Right ventricle myocardium superior (tissue), 1 donor: ENCODE measurements at regions not wholly inside any gene's neighbourhood (a gene's known extent, or its start where the extent isn't known, plus 50 kb on each side); places are given as distances from the start of the nearest gene placed in this dataset.
A peak's percentile ranks its signal among the peaks of the same experiment; 100 is the strongest.
"Not testable (repeated sequence)": the region's sequence is repeated elsewhere in the genome, so short reads cannot be mapped to it uniquely, and the experiment has no call there.

Experiments
- ATAC-seq: fragments of 200-7000 bp; cut with Tn5 transposase; one replicate; pipeline ENCODE4 v1.9.1; 2020; ENCODE audit warnings: mild to moderate bottlenecking; ENCODE audit not compliant: poor library complexity
- DNase-seq: peaks from one replicate; pipeline ENCODE4 v3.0.0-alpha.2; 2020
- intact Hi-C: fragments of 100-400 bp; cut with DNase I; formaldehyde crosslinking; loops from one replicate; pipeline ENCODE4 v1.11.2; 2022
- donor health status: DM: no; HTN: yes; CAD: no; lungs with severe emphysema.

- intact Hi-C loops, result no loop called here
- DNase-seq (no peak), ATAC-seq (no peak)
Observed at GRCh38 chr12:67881565-67881964, 107.7 kb upstream of the IFNG-AS1 start.

- DNase-seq (no peak), ATAC-seq (no peak)
- intact Hi-C loops, result no loop called here
Observed at GRCh38 chr12:67884596-67884995, 104.7 kb upstream of the IFNG-AS1 start.

DNA sequence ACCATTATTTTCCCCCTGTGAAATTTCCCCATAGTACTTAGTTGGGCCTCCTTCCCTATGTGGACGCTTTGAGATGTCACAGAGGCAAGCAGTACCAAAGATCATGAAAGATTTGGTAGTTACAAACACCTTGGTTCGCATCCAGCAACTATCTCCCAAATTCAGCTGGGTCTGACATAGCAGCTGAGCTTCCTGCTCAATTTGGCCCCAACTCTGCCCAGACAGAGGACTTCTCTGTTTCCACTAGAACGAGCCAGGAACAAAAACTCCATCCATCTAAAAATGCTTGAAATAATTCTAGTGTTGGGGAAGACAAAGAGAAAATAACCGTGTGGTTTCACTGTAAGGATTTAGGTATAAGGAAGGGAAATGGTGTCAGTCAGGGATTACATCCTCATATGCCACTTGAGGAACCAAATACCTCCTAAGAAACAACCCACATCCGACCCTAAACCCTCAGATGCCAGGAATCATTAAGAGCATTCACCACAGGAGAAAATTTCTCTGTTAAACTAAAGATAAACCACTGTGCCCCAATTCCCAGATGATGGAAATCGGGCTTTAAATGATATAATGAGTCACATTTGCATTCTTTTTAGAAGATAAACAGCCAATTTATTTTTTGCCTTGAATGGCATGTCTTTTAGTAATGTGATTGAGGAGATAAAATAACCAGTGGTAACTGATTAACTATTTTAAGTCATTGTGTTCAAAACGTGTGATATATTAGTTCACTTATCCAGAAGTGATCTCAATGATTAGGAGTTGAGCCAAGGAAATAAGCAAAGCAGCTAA lies 103.7 kb upstream of the IFNG-AS1 start:
- ATAC-seq, result peak; percentile 55
- intact Hi-C loops, result no loop called here
- DNase-seq, result no peak

- ATAC-seq, result peak; percentile 60
- intact Hi-C loops, result no loop called here
- DNase-seq, result no peak
Observed at GRCh38 chr12:67887065-67887464, 102.2 kb upstream of the IFNG-AS1 start.

DNA sequence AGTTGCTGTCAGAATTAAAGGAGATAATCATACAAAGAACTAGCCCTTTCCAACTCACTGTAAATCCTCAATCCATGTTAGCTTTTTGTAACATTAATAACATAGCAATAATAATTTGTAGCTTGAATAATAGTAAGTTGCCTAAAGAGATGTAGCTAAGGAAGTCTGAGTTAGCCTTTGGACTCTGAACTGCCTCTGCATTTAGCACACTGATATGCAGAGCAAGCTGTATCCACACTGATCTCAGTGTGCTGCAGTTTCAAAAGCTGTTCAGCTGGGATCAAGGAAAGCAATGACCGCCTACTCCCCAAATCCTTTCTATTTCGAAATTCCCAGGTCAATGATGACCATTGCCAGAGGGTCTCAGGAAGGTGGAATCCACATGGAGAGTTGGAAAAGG lies 99.3 kb upstream of the IFNG-AS1 start:
- intact Hi-C loops, result no loop called here
- DNase-seq (no peak), ATAC-seq (no peak)

GRCh38 chr12:67890726-67891258 lies 98.5 kb upstream of the IFNG-AS1 start:
- ATAC-seq, result no peak
- no peak for DNase-seq
- intact Hi-C loops, result no loop called here

DNA sequence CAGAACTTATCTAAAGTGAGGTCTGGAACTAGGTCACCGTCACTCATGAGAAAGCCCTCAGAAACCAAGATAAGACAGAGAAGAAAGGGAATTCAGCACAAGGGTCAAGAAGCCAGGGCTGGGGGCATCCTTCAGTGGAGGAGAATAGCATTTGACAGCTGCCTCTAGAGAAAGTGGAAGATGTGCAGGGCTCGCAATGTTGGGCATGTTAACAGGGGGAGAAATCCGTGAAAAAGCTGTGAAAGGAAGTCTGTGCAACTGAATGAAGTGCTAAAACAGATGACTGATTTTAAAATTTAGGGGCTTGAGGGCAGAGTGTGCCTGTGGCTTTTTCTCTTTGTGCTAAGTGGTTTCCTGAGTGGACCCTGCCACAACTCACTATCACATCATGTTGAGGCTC lies 97.7 kb upstream of the IFNG-AS1 start:
- DNase-seq (no peak), ATAC-seq (no peak)
- intact Hi-C loops, result no loop called here

- intact Hi-C loops, result no loop called here
- ATAC-seq, result no peak
- no peak for DNase-seq
Observed at GRCh38 chr12:67892259-67893021, 96.8 kb upstream of the IFNG-AS1 start.

DNA sequence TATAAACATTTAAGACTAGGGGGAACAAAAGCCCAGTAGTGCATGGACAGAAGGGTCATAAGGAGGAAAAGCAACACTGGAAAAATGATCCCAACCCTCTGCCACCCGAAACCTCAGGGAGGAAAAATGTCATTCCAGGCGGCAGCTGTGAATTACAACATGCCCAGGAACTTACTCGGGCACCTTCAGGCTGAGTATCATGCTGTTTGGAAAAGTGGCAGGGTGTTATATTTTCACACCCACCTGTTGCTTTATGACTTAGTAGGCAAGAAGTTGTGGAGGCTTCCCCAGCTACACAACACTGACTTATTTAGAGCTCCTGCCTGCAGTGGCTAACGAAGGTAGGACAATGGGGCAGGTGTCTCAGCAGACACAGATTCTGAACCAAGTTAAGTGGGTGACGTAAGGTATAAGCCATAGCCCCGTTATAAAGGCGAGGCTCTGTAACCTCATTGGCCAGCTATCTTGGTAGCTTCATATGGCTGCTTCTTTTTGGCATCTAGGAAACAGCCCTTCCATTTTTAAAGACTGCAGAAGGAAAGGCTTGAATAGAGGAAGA lies 96.1 kb upstream of the IFNG-AS1 start:
- intact Hi-C loops, result no loop called here
- DNase-seq (no peak), ATAC-seq (no peak)

DNA sequence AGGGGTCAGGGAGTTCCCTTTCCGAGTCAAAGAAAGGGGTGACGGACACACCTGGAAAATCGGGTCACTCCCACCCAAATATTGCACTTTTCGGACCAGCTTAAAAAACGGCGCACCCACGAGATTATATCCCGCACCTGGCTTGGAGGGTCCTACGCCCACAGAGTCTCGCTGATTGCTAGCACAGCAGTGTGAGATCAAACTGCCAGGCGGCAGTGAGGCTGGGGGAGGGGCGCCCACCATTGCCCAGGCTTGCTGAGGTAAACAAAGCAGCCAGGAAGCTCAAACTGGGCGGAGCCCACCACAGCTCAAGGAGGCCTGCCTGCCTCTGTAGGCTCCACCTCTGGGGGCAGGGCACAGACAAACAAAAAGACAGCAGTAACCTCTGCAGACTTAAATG lies 88.8 kb upstream of the IFNG-AS1 start:
- DNase-seq, ATAC-seq, intact Hi-C loops: not testable (repeated sequence)

DNA sequence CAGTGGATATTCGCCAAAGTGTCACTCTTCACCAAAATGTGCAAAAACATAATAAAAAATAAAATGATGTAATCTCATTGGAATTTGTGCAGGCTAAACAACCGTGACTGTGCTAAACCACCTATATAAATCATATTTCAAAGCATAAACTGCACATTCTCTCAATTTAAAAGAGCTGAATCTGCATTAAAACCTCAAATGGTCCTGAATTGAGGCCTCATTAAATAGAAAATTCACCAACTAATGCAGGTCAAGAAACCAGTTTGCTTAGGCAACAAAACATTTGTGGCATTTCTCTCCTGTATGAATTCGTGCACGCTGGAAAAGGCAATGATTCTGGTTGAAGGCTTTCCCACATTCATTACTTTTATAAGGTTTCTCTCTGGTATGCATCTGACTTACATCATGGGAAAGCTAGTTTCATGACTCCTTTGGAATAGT lies 80.1 kb upstream of the IFNG-AS1 start:
- ATAC-seq, result no peak
- no peak for DNase-seq
- intact Hi-C loops, result no loop called here

GRCh38 chr12:67909681-67910080 lies 79.6 kb upstream of the IFNG-AS1 start:
- DNase-seq (no peak), ATAC-seq (no peak)
- intact Hi-C loops, result no loop called here

GRCh38 chr12:67910360-67911274 lies 78.6 kb upstream of the IFNG-AS1 start:
- intact Hi-C loops, result no loop called here
- no peak for DNase-seq
- peak; percentile 74 for ATAC-seq

DNA sequence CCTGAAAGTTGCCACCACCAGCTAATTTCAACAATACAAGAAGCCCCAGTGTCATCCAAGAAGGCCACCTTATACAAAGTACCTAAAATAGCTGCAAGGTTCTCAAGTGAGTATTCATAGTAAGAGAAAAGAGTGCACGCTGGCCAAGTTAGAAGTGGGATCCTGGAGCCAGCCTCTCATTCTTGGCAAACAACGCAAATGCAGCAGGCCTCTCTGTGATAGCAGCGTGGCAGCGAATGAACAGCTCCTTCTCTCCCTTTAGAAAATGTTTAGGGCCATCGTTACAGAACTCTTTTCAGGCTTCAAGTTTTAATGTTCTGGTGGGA lies 78.0 kb upstream of the IFNG-AS1 start:
- intact Hi-C loops, result no loop called here
- ATAC-seq (peak; percentile 98), DNase-seq (peak; percentile 64)

DNA sequence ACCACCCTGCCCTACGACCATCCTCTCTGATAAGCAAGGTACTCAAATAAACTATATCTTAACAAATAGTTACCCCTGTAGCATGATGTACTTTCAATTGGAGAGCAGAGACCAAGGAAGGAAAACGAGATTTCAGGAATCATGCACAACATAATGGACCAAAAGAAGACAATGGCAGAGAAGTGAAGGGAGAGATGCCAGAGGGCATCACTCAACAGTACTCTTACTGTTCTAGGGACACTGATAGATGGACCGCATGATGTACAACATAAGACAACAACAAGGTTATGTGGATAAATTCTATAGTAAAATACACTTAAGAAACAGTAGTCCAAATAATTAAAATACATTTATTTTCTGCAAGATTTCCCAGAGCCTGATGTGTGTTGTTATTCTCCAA lies 77.5 kb upstream of the IFNG-AS1 start:
- DNase-seq (no peak), ATAC-seq (peak; percentile 51)
- intact Hi-C loops, result no loop called here

GRCh38 chr12:67915335-67915851 lies 73.9 kb upstream of the IFNG-AS1 start:
- intact Hi-C loops, result no loop called here
- DNase-seq, result no peak
- ATAC-seq, result no peak

DNA sequence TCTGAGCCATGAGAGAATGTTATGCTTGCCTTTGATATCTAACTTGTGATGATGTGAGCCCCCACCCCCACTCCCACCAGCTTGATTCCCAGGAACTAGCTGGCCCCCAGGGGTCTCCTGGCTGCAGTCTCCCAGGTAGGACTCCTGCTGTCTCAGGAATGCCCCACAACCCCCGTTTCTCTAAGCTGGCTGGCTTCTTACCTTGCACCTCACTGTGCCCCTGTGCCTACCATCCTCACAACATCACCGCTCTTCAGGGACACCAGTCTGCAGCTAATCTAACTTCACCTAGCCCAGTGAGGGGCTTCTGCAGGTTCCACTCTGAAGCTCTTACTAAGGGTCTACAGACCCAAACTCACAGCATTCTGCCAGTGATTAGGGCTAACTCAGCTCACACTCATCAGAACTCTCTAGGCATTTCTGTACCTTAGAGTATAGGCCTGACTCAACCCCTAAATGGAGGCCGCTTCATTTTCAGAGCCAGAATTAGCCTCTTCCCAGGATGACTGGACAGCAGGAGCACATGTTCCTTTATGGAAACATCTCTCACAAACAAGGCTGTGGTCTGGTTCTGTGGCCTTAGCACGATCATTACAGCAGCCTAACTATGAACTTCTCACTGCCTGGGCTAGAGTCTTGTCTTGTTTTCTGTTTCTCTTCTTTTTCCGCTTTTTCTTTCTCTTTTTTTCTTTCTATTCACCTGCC lies 72.8 kb upstream of the IFNG-AS1 start:
- ATAC-seq, result no peak
- no peak for DNase-seq
- intact Hi-C loops, result no loop called here

DNA sequence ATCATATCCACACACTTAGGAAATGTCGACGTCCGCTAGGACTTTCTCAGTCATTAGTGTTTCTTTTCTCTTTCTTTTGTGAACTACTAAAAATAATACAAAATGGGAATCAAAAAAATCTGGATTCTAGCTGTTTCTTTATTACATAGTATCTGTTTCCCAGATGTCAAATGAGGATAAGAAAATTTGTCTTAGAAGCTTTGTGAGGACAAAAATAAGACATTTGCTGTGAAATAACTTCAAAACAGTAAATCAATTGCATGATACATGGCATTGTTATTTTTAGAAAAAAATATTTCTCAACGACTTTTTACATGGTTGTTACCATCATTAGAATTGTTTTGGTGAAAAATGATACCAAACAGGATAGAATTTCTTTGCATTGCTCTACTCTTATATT lies 71.4 kb upstream of the IFNG-AS1 start:
- DNase-seq (no peak), ATAC-seq (no peak)
- intact Hi-C loops, result no loop called here
